H9 (cell line): ENCODE measurements at regions not wholly inside any gene's neighbourhood (a gene's known extent, or its start where the extent isn't known, plus 50 kb on each side); places are given as distances from the start of the nearest gene placed in this dataset.

Source experiments
- DNase-seq: peaks from one replicate; pipeline ENCODE4 v3.0.0-alpha.2; 2017
- H2AFZ ChIP-seq: one replicate; pipeline ENCODE4 v1.6.1; 2013; ENCODE audit warnings: mild to moderate bottlenecking, low read length, control low read depth, moderate library complexity
- H2AK5ac ChIP-seq: 2 replicates; pipeline ENCODE4 v1.6.1; 2013; ENCODE audit warnings: low read length, control low read depth, mixed read lengths; ENCODE audit not compliant: insufficient read length
- H2BK120ac ChIP-seq: one replicate; pipeline ENCODE4 v1.6.1; 2013; ENCODE audit warnings: low read depth, mild to moderate bottlenecking, low read length, control low read depth, inconsistent platforms; ENCODE audit not compliant: poor library complexity, severe bottlenecking
- H2BK12ac ChIP-seq: 2 replicates; pipeline ENCODE4 v1.6.1; 2013; ENCODE audit warnings: low read length, control low read depth, mixed read lengths, low read depth; ENCODE audit not compliant: insufficient read length
- H2BK15ac ChIP-seq: 2 replicates; pipeline ENCODE4 v1.6.1; 2013; ENCODE audit warnings: low read depth, low read length, control low read depth
- H2BK20ac ChIP-seq: one replicate; pipeline ENCODE4 v1.6.1; 2013; ENCODE audit warnings: low read depth, mild to moderate bottlenecking, low read length, control low read depth, inconsistent platforms; ENCODE audit not compliant: poor library complexity, severe bottlenecking
- H2BK5ac ChIP-seq: 2 replicates; pipeline ENCODE4 v1.6.1; 2013; ENCODE audit warnings: low read length, control low read depth, mixed read lengths; ENCODE audit not compliant: insufficient read length
- H3K14ac ChIP-seq: 2 replicates; pipeline ENCODE4 v1.6.1; 2013; ENCODE audit warnings: low read length, control low read depth; ENCODE audit not compliant: insufficient read depth
- H3K18ac ChIP-seq: 2 replicates; pipeline ENCODE4 v1.6.1; 2013; ENCODE audit warnings: low read depth, mild to moderate bottlenecking, mixed read lengths, low read length, control low read depth; ENCODE audit not compliant: insufficient read length
- H3K23ac ChIP-seq: 2 replicates; pipeline ENCODE4 v1.6.1; 2013; ENCODE audit warnings: low read length, control low read depth, mixed read lengths, low read depth; ENCODE audit not compliant: insufficient read length
- H3K23me2 ChIP-seq: 2 replicates; pipeline ENCODE4 v1.6.1; 2013; ENCODE audit warnings: low read depth, mild to moderate bottlenecking, mixed read lengths, low read length, control low read depth; ENCODE audit not compliant: insufficient read length, poor library complexity, severe bottlenecking
- H3K27ac ChIP-seq: 2 replicates; pipeline ENCODE4 v1.5.1; 2013; ENCODE audit warnings: low read length, control low read depth, mixed read lengths, low read depth; ENCODE audit not compliant: insufficient read length
- H3K27me3 ChIP-seq: 2 replicates; pipeline ENCODE4 v1.6.1; 2013; ENCODE audit warnings: low read length, control low read depth, inconsistent platforms; ENCODE audit not compliant: insufficient read depth
- H3K4ac ChIP-seq: 2 replicates; pipeline ENCODE4 v1.6.1; 2013; ENCODE audit warnings: low read depth, mild to moderate bottlenecking, control low read depth, inconsistent platforms, low read length, moderate library complexity
- H3K4me1 ChIP-seq: 2 replicates; pipeline ENCODE4 v1.6.1; 2013; ENCODE audit warnings: low read length, control low read depth, inconsistent platforms; ENCODE audit not compliant: insufficient read depth
- H3K4me2 ChIP-seq: 2 replicates; pipeline ENCODE4 v1.6.1; 2013; ENCODE audit warnings: low read length, control low read depth, mixed read lengths; ENCODE audit not compliant: insufficient read length, insufficient read depth
- H3K56ac ChIP-seq: 2 replicates; pipeline ENCODE4 v1.6.1; 2013; ENCODE audit warnings: low read depth, mild to moderate bottlenecking, mixed read lengths, low read length, control low read depth; ENCODE audit not compliant: insufficient read length
- H3K79me1 ChIP-seq: 2 replicates; pipeline ENCODE4 v1.6.1; 2013; ENCODE audit warnings: low read depth, mild to moderate bottlenecking, moderate library complexity, low read length, control low read depth, inconsistent platforms; ENCODE audit not compliant: insufficient read depth, poor library complexity, severe bottlenecking
- H3K79me2 ChIP-seq: 2 replicates; pipeline ENCODE4 v1.6.1; 2013; ENCODE audit warnings: low read length, control low read depth, inconsistent platforms; ENCODE audit not compliant: insufficient read depth
- H3K9ac ChIP-seq: 2 replicates; pipeline ENCODE4 v1.6.1; 2013; ENCODE audit warnings: low read length, control low read depth, mixed read lengths; ENCODE audit not compliant: insufficient read length; ENCODE audit errors: extremely low read depth
- H3K9me3 ChIP-seq: one replicate; pipeline ENCODE4 v1.6.1; 2013; ENCODE audit warnings: low read depth, low read length, inconsistent platforms; ENCODE audit not compliant: control insufficient read depth
- H3T11ph ChIP-seq: one replicate; pipeline ENCODE4 v1.6.1; 2013; ENCODE audit warnings: mild to moderate bottlenecking, low read length, control low read depth, inconsistent platforms
- H4K20me1 ChIP-seq: one replicate; pipeline ENCODE4 v1.6.1; 2013; ENCODE audit not compliant: control insufficient read depth, insufficient read length, insufficient read depth
- H4K5ac ChIP-seq: 2 replicates; pipeline ENCODE4 v1.6.1; 2013; ENCODE audit warnings: low read depth, mild to moderate bottlenecking, mixed read lengths, low read length, control low read depth; ENCODE audit not compliant: insufficient read length
- H4K8ac ChIP-seq: replicated peaks from 2 replicates; pipeline ENCODE4 v1.6.1; 2013; ENCODE audit warnings: low read length, control low read depth, mixed read lengths, low read depth; ENCODE audit not compliant: insufficient read length
- H4K91ac ChIP-seq: 2 replicates; pipeline ENCODE4 v1.6.1; 2013; ENCODE audit warnings: low read depth, mild to moderate bottlenecking, moderate library complexity, mixed read lengths, low read length, control low read depth; ENCODE audit not compliant: insufficient read length
- H3K27ac Mint-ChIP-seq, 3 experiments: 2 replicates in 2 of 3; 3 replicates in 1 of 3; pipeline ENCODE4 v1.8.0; 2020 to 2021; ENCODE audit warnings: mixed read lengths in 3 of 3, mild to moderate bottlenecking in 1 of 3, moderate library complexity in 1 of 3
- H3K27me3 Mint-ChIP-seq: 2 replicates; pipeline ENCODE4 v1.8.0; 2021; ENCODE audit warnings: low read depth, mild to moderate bottlenecking, moderate library complexity, mixed read lengths
- H3K36me3 Mint-ChIP-seq, 3 experiments: 2 replicates in 2 of 3; 3 replicates in 1 of 3; pipeline ENCODE4 v1.8.0; 2020 to 2021; ENCODE audit warnings: low read depth in 3 of 3, mixed read lengths in 3 of 3; ENCODE audit not compliant: insufficient read depth in 1 of 3
- H3K4me1 Mint-ChIP-seq, 2 experiments: 2 replicates each; pipeline ENCODE4 v1.8.0; 2020; ENCODE audit warnings: mixed read lengths in 2 of 2
- H3K4me3 Mint-ChIP-seq, 2 experiments: 2 replicates in 1 of 2; 3 replicates in 1 of 2; pipeline ENCODE4 v1.8.0; 2020 to 2021; ENCODE audit warnings: mild to moderate bottlenecking in 2 of 2, mixed read lengths in 2 of 2, moderate library complexity in 1 of 2
- H3K9me3 Mint-ChIP-seq, 2 experiments: 2 replicates in 1 of 2; 3 replicates in 1 of 2; pipeline ENCODE4 v1.8.0; 2020; ENCODE audit warnings: mild to moderate bottlenecking in 2 of 2, mixed read lengths in 2 of 2, moderate library complexity in 1 of 2
- WGBS: extraction: QIAGEN DNeasy Blood & Tissue Kit; methylation state at CpG from one replicate; pipeline ENCODE4 v1.1.7; 2013; ENCODE audit warnings: missing lambda C conversion rate, low lambda C conversion rate, mixed read lengths; ENCODE audit not compliant: insufficient read length; ENCODE audit errors: extremely low coverage; 5-methylcytosine and 5-hydroxymethylcytosine counted together
- TF ChIP-seq, protein P1 (sequence below): fragments of 200-600 bp; sonication (generic); conservative IDR thresholded peaks from 3 replicates; pipeline ENCODE4 v1.8.0; 2021; ENCODE audit warnings: antibody characterized with exemption, mild to moderate bottlenecking

DNA sequence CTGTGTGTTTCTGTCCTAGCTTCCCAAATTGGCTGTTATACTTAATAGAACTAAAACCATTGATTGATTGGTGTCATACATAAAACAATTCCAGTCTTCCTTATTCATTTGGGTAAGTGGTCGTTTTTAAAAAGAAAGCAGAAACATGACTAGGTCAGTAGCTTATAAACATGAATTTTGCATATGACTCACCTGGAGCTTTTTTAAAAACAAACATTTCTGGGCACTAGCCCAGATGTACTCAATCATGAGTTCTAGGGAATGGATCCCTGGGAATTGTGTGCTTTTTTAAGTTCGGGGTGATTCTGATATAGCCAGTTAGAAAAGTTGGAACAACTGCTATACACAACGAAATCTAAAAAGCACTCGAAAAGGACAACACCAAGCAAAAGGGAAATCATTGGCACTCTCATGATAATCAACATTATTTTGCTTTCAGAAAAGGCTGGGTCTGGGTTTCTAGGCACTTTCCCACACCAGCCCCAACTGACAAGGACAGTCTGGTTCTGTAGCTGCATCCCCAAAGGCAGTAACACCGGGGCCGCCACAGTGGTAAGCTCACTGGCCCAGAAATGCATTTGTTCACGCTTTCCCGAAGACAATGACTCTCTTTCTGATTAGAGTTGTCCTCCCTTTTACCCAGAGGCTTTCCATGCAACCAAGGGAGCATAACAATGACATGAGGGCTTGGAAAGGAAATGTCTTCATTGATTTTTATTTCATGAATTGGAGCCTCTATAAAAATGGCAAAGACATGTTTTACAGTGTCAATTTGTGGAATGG lies 664.9 kb upstream of the WWC1 start:
- Mint-ChIP-seq H3K36me3 (no peaks in the 10 kb centered on the region; a peak in 1 of 7 replicates), H3K9me3 (no peaks in the 10 kb centered on the region), H3K4me3 (no peak overlapping the region), H3K4me1 (peaks cover 8 to 10% of the 10 kb centered on the region in 2 experiments; a peak in 3 of 4 replicates), H3K27me3 (no peaks in the 10 kb centered on the region; the same call in 1 of the 2 replicates), H3K27ac (no peak overlapping the region)
- no peak overlapping the region for H3K23ac ChIP-seq
- H4K5ac ChIP-seq: no peak overlapping the region
- H3K27ac ChIP-seq: no peak overlapping the region
- H3K4ac ChIP-seq: no peak overlapping the region
- no peak overlapping the region for H3K14ac ChIP-seq
- no peaks in the 10 kb centered on the region for H3K79me2 ChIP-seq
- no peak overlapping the region for H2BK12ac ChIP-seq
- no peaks in the 10 kb centered on the region for H3K79me1 ChIP-seq
- WGBS: no CpG with 5 or more reads among the region's 8 CpGs
- H3K18ac ChIP-seq: no peak overlapping the region
- no peak overlapping the region for H2BK15ac ChIP-seq
- no peaks in the 10 kb centered on the region for H3K27me3 ChIP-seq
- H3T11ph ChIP-seq: no peak overlapping the region
- no peak for DNase-seq
- H4K8ac ChIP-seq: no peak overlapping the region
- no peak overlapping the region for H2BK120ac ChIP-seq
- no peak overlapping the region for H2AK5ac ChIP-seq
- no peaks in the 10 kb centered on the region for H3K23me2 ChIP-seq
- no peak overlapping the region for H3K9ac ChIP-seq
- no peaks in the 10 kb centered on the region for H4K20me1 ChIP-seq
- H3K56ac ChIP-seq: no peak overlapping the region
- TF ChIP-seq, protein P1, sequence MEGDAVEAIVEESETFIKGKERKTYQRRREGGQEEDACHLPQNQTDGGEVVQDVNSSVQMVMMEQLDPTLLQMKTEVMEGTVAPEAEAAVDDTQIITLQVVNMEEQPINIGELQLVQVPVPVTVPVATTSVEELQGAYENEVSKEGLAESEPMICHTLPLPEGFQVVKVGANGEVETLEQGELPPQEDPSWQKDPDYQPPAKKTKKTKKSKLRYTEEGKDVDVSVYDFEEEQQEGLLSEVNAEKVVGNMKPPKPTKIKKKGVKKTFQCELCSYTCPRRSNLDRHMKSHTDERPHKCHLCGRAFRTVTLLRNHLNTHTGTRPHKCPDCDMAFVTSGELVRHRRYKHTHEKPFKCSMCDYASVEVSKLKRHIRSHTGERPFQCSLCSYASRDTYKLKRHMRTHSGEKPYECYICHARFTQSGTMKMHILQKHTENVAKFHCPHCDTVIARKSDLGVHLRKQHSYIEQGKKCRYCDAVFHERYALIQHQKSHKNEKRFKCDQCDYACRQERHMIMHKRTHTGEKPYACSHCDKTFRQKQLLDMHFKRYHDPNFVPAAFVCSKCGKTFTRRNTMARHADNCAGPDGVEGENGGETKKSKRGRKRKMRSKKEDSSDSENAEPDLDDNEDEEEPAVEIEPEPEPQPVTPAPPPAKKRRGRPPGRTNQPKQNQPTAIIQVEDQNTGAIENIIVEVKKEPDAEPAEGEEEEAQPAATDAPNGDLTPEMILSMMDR: no peak
- no peak overlapping the region for H2AFZ ChIP-seq
- H3K4me1 ChIP-seq: peaks cover 4% of the 10 kb centered on the region; the same call in 1 of the 2 replicates
- no peak overlapping the region for H2BK5ac ChIP-seq
- H2BK20ac ChIP-seq: no peak overlapping the region
- no peaks in the 10 kb centered on the region for H3K9me3 ChIP-seq
- H3K4me2 ChIP-seq: no peak overlapping the region
- H4K91ac ChIP-seq: no peak overlapping the region
